ENCODE measurements at regions not wholly inside any gene's neighbourhood (a gene's known extent, or its start where the extent isn't known, plus 50 kb on each side); places are given as distances from the start of the nearest gene placed in this dataset.
"Not testable (repeated sequence)": the region's sequence is repeated elsewhere in the genome, so short reads cannot be mapped to it uniquely, and the experiment has no call there.

DNA sequence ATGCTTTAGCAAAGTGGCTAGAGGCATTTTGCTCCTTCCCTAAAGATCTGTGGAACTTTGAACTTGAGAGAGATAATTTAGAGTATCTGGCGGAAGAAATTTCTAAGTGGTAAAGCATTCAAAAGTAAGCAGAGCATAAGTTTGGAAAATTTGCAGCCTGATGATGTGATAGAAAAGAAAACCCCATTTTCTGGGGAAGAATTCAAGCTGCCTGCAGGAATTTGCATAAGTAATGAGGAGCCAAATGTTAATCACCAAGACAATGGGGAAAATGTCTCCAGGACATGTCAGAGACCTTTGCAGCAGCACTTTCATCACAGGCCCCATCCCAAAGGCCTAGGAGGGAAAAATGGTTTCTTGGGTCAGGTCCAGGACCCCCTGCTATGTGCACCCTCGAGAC lies 519.5 kb downstream of the IRS1 start:
- DNase-seq (ENCODE audit: low spot score), result not testable (repeated sequence)

DNA sequence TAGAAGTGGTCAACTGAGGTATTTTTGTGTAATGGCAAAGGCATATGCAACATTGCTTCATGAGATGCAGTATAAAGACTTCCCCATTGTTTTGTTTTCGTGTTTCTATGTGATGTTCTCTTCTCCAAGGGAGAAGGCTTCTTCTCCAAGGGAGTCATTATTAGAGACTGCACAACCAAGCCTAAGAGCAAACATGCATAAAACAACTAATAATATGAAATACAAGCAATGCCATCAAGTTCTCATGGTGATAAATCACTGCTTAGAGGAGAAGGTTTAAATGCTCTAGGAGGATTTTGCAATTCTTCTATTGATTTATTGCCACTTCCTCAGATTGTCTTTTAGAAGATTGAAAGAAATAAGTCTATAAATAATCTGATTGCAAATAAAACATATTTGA lies 524.4 kb downstream of the IRS1 start:
- no peak for DNase-seq (ENCODE audit: low spot score)

DNA sequence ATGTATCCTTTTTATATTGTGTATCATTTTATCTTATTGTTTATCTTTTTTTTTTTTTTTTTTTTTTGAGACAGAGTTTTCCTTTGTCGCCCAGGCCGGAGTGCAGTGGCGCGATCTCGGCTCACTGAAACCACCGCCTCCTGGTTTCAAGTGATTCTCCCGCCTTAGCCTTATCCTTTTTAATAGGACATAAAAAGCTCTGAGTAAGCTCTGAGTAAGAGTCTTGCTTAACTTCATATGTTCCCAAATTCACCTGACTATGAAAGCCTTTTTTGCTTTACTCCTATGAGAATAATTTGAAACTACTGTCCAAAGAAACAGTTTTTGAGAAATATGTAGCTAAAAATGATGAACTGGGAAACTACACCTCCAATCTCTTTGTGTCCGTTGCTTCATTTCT lies 525.5 kb downstream of the IRS1 start:
- DNase-seq (ENCODE audit: low spot score), result no peak

DNA sequence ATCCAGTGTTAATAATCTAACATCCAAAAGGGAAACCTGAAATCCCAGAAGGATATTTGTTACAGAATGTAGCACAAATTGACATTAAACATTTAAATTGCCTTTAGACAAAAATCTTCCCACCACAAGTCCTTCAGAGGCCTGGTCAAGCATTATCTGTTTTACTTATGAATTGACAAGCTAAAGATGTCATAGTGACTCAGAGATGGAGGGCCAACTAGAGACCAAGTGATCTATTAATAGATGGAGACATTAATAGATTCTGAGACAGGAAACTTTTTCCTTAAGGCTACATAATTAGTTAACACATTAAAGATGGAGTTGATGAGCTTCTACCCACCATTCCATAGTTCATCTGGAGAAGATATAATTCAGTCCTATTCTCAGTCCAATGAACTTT lies 526.2 kb downstream of the IRS1 start:
- no peak for DNase-seq (ENCODE audit: low spot score)

DNA sequence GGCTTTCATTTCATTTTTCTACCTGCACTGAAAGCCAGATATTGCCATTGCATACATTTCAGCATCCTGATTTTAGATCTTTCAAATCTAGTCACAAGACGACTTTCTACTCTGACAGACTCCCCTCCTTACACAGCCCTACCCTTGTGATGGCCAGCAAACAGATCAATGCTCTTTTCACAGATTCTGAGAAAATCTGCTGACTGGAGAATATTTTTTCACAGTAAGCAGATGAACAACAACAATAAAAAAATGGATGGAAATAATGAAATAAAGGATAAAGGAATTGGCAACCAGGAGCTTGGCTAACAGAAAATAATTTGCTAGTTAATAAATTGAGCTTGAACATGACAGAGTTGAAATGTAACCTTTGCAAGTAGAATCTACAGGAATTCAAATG lies 527.2 kb downstream of the IRS1 start:
- DNase-seq (ENCODE audit: low spot score), result no peak

DNA sequence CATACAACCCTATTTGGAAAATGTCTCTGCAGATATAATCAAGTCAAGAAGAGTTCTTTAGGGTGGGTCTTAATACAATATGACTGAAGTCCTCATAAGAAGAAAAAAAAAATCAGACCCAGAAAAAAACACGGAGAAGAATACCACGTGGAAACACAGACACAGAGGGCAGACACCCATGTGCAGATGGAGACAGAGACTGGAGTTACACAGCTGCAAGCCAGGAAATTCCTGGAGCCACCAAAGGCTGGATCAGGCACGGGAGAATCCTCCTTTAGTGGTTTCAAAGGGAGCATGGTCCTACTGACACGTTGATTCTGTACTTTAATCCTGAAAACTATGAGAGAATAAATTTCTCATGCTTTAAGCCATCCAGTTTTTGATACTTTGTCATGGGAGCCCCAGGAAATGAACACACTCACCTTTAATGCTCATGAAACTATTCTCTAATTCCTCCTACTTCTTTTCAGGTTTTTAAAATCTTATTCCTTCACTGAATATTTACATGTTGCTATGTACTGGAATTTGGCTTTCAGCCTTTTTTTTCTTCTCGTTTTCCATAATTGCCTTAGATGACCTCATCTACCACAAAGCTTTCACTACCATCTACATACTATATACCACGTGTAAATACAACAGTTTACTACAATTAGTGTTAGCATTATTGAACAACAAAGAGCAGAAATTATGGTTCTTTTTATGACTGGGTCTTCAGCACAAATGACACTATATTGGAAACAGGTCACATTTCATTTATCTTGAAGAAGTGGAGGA lies 529.1 kb downstream of the IRS1 start:
- DNase-seq (ENCODE audit: low spot score), result peak; percentile 12

DNA sequence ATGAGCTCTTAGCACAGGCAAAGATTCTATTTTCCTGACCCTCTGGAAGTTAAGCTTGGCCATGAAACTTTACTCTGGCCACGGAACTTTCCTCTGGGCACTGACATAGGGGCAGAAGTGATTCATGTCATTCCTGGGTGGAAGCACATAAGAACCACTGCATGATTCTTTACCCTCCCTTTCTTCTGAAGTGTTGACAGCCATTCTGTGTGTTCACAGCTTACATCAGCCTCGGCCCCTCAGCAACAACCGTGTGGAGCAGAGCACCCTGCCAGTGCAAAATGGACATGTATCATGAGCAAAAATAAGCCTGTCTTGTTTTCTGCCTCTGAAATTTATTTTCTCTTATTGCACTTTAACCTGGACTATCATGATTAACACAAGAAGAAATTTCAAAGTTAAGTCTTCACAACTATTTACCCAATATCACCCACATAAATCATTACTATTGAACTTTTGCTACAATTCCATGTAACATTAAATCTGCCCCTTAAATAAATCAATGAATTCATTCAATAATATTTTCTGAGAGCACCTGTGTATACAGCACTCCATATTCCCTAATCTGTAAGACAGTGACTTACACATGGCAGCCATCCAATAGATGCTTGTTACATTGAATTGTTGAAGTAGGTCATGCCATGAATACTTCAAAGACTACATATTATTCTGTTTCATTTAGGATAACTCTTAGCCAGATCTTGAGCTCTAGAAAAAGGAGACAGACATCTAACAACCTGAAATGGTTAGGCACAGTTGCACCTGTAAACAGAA lies 531.9 kb downstream of the IRS1 start:
- no peak for DNase-seq (ENCODE audit: low spot score)

DNA sequence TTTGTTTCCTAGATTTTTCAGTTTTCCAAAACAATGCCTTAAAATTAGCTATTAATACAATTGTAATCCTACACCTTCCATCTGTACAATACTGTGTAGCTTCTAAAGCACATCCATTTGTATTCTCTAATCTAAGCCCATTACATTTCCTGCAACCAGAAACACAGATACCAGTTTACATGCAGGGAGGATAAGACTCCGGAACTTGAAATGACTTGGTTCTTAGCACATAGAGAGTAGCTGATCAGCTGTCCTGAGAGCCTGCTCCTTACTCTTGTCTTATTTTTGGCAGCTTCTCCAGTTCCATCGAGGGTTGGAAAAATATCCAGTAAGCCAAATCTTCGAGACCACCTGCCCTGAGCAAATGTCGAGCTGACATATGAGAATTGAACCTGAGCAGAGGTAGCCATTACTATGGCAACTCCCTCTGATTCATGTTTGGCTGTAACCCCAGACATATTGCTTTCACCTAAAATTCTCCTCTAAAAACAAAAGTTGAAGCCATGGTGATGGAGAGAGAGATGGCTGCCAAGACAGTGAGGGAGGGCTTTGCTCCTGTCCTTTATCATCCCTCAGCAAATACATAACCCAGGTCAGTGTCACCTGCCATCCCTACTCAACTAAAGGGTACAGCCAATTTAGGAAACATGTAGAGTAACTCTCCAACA lies 542.8 kb downstream of the IRS1 start:
- no peak for DNase-seq (ENCODE audit: low spot score)

DNA sequence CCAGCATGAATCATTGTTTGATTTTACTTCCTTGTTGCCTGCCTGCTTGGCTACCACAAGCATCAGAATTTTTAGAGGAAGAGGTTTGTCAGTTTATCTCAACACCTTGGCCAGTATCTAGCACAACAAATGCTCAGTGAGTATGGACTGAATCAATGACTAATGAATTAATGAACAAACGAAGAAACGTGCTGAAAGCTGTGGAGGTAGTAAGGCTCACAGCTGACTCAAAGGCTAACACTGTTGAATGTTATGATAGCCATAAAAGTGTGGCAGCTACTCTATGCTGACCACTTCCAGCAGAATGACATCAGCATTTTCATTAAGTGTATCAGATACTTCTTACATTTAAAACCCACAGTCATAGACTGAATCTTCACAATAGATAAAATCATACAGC lies 543.4 kb downstream of the IRS1 start:
- peak; percentile 25 for DNase-seq (ENCODE audit: low spot score)

DNA sequence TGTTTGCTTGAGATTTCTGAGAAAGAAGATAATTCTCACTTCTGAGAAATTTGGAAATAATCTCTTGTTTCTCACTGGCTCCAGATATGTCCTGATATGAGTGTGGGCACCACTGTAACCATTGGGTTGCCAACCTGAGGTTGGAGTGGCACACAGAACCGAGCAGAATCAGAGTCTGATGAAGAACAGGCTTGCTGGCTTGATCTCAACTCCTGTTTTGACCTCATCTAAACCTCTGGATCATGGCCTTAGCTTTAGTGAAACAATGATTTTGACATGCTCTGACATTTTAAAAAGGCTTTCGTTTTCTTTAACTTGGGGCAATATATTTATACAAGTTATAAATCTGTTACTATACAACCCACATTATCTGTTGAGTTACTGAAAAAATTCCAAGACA lies 548.0 kb downstream of the IRS1 start:
- DNase-seq (ENCODE audit: low spot score), result no peak

DNA sequence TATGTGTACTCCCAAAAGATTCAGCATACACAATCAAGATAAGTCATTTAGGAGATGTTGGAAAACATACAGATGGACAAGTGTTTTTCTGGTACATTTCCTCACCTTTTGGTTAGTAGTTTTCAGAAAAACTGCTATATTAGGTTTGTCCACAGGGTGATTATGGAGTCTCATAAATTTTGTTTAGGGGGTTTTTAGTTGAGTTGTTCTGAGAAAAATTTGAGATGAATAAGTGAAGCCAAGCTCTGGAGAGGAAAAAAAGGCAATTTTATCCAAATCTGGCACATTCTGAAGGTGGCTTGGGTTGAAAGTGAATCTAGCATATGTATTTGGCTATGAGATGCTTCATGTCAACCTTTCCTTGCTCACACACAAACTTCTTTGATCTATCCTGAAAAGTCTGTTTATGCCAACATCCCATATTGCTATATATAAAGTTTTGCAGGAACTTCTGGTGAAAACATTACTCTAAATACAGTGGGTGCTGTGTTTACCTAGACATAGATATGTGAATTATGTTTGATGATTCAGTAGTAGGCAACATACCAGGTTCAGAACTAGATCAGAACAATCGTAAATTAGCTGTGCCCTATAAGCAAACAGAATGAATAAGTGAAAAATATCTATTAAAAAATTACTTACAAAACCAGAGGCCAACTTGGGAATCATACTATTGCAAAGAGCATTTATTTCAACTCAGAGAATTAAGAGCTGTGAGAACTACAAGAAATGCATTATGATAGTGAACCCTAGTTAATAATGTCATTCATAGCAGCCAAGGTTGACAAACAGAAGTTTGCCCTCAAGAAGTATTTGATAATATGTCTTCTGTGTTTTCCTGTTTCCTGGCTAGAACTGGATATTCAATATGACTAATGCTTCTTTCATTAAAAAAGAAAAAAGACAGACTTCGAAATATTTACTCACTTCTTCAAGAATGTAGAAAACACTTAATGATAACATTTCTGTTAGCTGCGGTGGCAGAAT lies 552.0 kb downstream of the IRS1 start:
- no peak for DNase-seq (ENCODE audit: low spot score)

DNA sequence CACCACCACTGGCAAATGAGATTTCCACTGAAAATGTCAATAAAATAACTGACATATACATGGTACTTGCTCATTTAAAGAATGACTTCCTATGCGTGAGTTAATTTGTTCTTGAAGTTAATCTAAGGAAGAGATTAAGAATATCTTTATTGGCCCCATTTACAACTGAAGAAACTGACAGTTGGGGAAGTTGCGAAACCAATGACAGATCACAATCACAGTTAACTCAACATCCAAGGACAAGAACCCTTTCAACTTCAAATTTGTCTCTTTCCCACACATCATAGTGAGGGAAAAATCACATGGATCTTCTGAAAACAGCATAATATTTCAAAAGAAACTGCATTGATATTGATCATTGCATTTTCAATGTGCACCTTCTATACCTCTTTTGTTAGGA lies 565.4 kb downstream of the IRS1 start:
- no peak for DNase-seq (ENCODE audit: low spot score)

DNA sequence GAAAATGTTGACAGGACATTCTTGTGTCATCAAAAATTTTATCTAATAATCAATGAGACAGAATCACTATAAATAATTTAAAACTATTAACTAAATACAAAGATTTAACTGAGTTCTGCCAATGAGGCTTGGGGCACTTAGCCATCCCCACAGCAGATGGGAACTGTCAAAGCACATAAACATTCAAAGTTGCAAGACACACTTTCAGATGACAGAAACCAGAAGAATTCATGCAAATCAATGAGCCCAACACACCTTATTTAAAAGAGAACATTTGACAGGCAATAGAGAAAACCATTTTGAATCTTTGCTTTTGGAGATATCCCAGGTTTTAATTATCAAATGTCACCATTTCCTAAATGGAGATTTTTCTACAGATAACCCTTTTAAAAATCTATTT lies 566.2 kb downstream of the IRS1 start:
- no peak for DNase-seq (ENCODE audit: low spot score)

DNA sequence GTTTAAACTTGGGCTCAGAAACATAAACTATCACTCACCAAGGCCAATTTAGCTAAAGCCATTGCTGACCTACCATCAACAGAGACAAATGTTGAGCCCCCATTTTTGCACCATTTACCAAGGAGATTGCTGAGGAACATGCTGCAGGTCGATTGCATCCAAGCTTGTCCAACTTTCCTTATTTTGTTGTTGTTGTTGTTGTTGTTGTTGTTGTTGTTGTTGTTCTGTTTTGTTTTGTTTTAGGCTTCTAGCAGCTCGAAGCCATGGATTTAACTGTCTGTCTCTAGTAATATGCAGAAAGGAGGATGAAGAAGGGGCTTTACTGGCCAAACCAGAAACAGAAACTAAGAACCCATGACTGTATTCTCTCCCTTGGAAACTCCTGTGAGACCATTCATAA lies 571.5 kb downstream of the IRS1 start:
- DNase-seq (ENCODE audit: low spot score), result no peak

DNA sequence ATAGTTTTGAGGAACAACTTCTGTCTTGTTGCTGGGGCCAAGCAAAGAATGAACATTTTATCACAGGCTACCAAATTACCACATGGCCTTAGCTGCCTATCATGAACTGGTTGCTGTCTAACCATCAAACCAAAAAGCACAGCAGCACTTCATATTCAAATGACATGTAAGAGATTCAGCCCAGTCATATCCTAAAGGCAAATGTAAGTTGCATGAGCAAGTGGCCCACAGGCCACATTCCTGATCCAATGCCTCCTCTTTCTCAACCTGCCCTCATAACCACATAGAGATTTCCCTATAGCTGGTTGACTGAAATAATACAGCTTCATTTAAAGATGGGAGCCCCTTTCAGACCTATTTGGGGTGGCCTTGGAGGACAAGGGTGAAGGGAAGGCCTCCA lies 572.3 kb downstream of the IRS1 start:
- no peak for DNase-seq (ENCODE audit: low spot score)

DNA sequence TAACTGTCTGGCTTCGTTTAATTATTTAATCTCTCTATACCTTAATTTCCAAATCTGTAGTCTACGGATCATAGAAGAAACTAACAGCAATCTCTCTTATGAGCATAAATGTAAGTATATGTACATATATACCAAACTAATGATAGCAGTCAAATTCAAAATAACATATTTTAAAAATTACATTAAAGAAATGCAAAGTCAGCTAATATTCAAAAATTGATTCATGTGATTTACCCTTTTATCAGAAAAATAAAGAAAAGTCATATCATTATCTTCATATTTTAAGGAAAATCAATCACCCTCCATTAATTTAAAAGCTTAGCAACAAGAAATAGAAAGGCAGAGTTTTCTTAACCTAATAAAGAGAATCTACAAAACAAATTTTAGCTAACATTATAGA lies 575.9 kb downstream of the IRS1 start:
- DNase-seq (ENCODE audit: low spot score), result no peak

DNA sequence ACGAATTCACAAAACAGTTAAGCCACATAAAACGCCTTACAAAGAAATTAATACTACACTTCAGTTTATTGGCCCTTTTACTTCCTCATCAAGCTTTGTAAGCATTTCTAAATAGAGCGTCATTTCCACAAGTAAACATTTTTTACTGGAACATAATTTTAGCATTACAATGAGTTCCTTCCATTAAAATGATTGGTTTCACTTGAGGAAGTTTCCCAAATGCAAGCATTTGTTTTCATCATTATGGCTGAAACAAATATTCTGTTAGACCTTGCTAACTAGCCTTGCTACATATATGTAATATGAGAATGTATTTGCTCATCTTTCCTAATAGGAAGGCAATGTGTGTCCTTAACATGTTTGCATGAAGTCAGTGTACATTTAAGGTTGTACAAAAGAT lies 579.1 kb downstream of the IRS1 start:
- DNase-seq (ENCODE audit: low spot score), result no peak

DNA sequence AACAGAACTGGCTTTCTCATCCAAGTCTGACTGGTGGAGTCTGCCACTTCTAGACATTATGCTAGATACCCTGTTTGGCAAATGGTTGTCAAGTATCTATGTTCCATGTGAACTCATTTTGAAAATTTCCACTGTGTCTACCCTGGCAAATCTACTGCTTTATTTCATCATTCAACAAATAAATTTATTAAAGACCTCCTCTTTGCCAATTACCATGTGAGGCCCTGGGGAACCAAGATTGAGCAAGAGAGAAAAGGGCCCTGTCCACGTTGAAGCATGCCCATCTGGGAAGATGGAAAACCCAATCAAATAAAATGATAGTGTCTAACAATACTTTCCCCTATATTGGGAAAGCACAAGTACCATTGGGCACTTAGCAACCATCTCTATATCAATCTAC lies 582.4 kb downstream of the IRS1 start:
- DNase-seq (ENCODE audit: low spot score), result no peak

DNA sequence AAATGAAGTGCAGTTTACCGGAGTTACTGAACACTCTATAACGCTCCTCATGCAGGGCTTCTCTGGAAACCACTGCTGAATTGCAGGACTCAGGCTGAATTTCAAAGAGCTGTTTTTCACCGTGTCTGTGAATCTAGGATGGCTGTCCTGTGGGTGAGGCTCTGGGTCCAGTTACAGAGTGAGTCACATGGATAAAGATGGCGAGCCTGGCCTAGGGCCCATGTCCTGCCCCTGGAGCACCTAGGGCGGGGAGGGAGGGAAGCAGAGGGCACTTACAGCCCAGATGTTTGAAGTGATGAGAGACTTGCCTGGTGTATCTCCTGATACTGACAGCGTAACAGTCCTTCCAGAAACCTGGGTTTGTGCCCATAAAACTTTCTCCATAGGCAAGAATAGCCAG lies 583.0 kb downstream of the IRS1 start:
- DNase-seq (ENCODE audit: low spot score), result peak; percentile 7

DNA sequence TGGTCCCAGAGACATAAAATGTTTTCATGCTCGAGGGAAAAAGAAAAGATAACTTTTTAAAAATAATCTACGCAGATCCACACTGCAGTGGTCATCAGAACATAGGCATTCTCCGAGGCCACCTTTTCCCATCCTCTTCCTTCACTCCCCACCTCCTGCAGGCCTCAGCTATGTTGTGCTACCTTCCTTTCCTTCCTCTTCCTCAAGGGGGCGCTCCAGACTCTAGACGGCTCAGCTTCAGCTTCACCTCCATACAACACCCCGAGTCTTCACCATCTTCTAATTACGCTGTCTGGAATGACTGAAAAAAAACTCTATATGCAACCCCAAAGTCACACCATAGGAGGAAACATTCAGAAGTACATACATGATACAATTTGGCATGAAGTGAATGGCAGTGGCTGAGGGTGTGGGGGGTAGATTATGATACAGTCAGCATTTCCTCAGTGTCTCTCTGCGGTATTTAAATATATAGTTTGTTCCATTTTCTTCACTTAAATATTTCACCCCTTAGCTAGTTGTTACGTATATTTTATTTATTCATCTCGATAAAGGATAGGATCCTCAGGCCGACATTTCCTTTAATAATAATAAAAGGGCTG lies 583.6 kb downstream of the IRS1 start:
- DNase-seq (ENCODE audit: low spot score), result peak; percentile 71

DNA sequence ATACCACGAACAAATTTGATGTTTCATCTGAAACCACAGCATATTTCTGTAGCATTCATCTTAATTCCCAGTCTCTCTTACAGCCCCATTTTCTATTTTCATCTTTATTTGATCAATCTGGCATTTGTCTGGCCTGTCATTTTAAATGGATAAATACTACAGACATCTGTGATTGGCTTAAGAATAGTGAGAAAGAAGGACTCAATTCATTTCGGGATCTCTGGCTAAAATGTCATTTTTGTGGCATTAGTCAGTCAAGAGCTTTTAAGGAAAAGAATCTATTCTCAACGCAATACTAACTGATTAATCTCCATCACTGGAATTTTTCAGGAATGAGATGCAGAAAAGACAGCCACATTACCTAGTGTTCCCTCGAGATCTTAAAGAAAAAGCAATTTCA lies 585.9 kb downstream of the IRS1 start:
- peak; percentile 15 for DNase-seq (ENCODE audit: low spot score)

All from H4 (cell line).